H9 (cell line): ENCODE measurements at regions not wholly inside any gene's neighbourhood (a gene's known extent, or its start where the extent isn't known, plus 50 kb on each side); places are given as distances from the start of the nearest gene placed in this dataset.

ENCODE experiments used
- DNase-seq: peaks from one replicate; pipeline ENCODE4 v3.0.0-alpha.2; 2017
- H2AFZ ChIP-seq: one replicate; pipeline ENCODE4 v1.6.1; 2013; ENCODE audit warnings: mild to moderate bottlenecking, low read length, control low read depth, moderate library complexity
- H2AK5ac ChIP-seq: 2 replicates; pipeline ENCODE4 v1.6.1; 2013; ENCODE audit warnings: low read length, control low read depth, mixed read lengths; ENCODE audit not compliant: insufficient read length
- H2BK120ac ChIP-seq: one replicate; pipeline ENCODE4 v1.6.1; 2013; ENCODE audit warnings: low read depth, mild to moderate bottlenecking, low read length, control low read depth, inconsistent platforms; ENCODE audit not compliant: poor library complexity, severe bottlenecking
- H2BK12ac ChIP-seq: 2 replicates; pipeline ENCODE4 v1.6.1; 2013; ENCODE audit warnings: low read length, control low read depth, mixed read lengths, low read depth; ENCODE audit not compliant: insufficient read length
- H2BK15ac ChIP-seq: 2 replicates; pipeline ENCODE4 v1.6.1; 2013; ENCODE audit warnings: low read depth, low read length, control low read depth
- H2BK20ac ChIP-seq: one replicate; pipeline ENCODE4 v1.6.1; 2013; ENCODE audit warnings: low read depth, mild to moderate bottlenecking, low read length, control low read depth, inconsistent platforms; ENCODE audit not compliant: poor library complexity, severe bottlenecking
- H2BK5ac ChIP-seq: 2 replicates; pipeline ENCODE4 v1.6.1; 2013; ENCODE audit warnings: low read length, control low read depth, mixed read lengths; ENCODE audit not compliant: insufficient read length
- H3K14ac ChIP-seq: 2 replicates; pipeline ENCODE4 v1.6.1; 2013; ENCODE audit warnings: low read length, control low read depth; ENCODE audit not compliant: insufficient read depth
- H3K18ac ChIP-seq: 2 replicates; pipeline ENCODE4 v1.6.1; 2013; ENCODE audit warnings: low read depth, mild to moderate bottlenecking, mixed read lengths, low read length, control low read depth; ENCODE audit not compliant: insufficient read length
- H3K23ac ChIP-seq: 2 replicates; pipeline ENCODE4 v1.6.1; 2013; ENCODE audit warnings: low read length, control low read depth, mixed read lengths, low read depth; ENCODE audit not compliant: insufficient read length
- H3K23me2 ChIP-seq: 2 replicates; pipeline ENCODE4 v1.6.1; 2013; ENCODE audit warnings: low read depth, mild to moderate bottlenecking, mixed read lengths, low read length, control low read depth; ENCODE audit not compliant: insufficient read length, poor library complexity, severe bottlenecking
- H3K27ac ChIP-seq: 2 replicates; pipeline ENCODE4 v1.5.1; 2013; ENCODE audit warnings: low read length, control low read depth, mixed read lengths, low read depth; ENCODE audit not compliant: insufficient read length
- H3K27me3 ChIP-seq: 2 replicates; pipeline ENCODE4 v1.6.1; 2013; ENCODE audit warnings: low read length, control low read depth, inconsistent platforms; ENCODE audit not compliant: insufficient read depth
- H3K4ac ChIP-seq: 2 replicates; pipeline ENCODE4 v1.6.1; 2013; ENCODE audit warnings: low read depth, mild to moderate bottlenecking, control low read depth, inconsistent platforms, low read length, moderate library complexity
- H3K4me1 ChIP-seq: 2 replicates; pipeline ENCODE4 v1.6.1; 2013; ENCODE audit warnings: low read length, control low read depth, inconsistent platforms; ENCODE audit not compliant: insufficient read depth
- H3K4me2 ChIP-seq: 2 replicates; pipeline ENCODE4 v1.6.1; 2013; ENCODE audit warnings: low read length, control low read depth, mixed read lengths; ENCODE audit not compliant: insufficient read length, insufficient read depth
- H3K56ac ChIP-seq: 2 replicates; pipeline ENCODE4 v1.6.1; 2013; ENCODE audit warnings: low read depth, mild to moderate bottlenecking, mixed read lengths, low read length, control low read depth; ENCODE audit not compliant: insufficient read length
- H3K79me1 ChIP-seq: 2 replicates; pipeline ENCODE4 v1.6.1; 2013; ENCODE audit warnings: low read depth, mild to moderate bottlenecking, moderate library complexity, low read length, control low read depth, inconsistent platforms; ENCODE audit not compliant: insufficient read depth, poor library complexity, severe bottlenecking
- H3K79me2 ChIP-seq: 2 replicates; pipeline ENCODE4 v1.6.1; 2013; ENCODE audit warnings: low read length, control low read depth, inconsistent platforms; ENCODE audit not compliant: insufficient read depth
- H3K9ac ChIP-seq: 2 replicates; pipeline ENCODE4 v1.6.1; 2013; ENCODE audit warnings: low read length, control low read depth, mixed read lengths; ENCODE audit not compliant: insufficient read length; ENCODE audit errors: extremely low read depth
- H3K9me3 ChIP-seq: one replicate; pipeline ENCODE4 v1.6.1; 2013; ENCODE audit warnings: low read depth, low read length, inconsistent platforms; ENCODE audit not compliant: control insufficient read depth
- H3T11ph ChIP-seq: one replicate; pipeline ENCODE4 v1.6.1; 2013; ENCODE audit warnings: mild to moderate bottlenecking, low read length, control low read depth, inconsistent platforms
- H4K20me1 ChIP-seq: one replicate; pipeline ENCODE4 v1.6.1; 2013; ENCODE audit not compliant: control insufficient read depth, insufficient read length, insufficient read depth
- H4K5ac ChIP-seq: 2 replicates; pipeline ENCODE4 v1.6.1; 2013; ENCODE audit warnings: low read depth, mild to moderate bottlenecking, mixed read lengths, low read length, control low read depth; ENCODE audit not compliant: insufficient read length
- H4K8ac ChIP-seq: replicated peaks from 2 replicates; pipeline ENCODE4 v1.6.1; 2013; ENCODE audit warnings: low read length, control low read depth, mixed read lengths, low read depth; ENCODE audit not compliant: insufficient read length
- H4K91ac ChIP-seq: 2 replicates; pipeline ENCODE4 v1.6.1; 2013; ENCODE audit warnings: low read depth, mild to moderate bottlenecking, moderate library complexity, mixed read lengths, low read length, control low read depth; ENCODE audit not compliant: insufficient read length
- H3K27ac Mint-ChIP-seq, 3 experiments: 2 replicates in 2 of 3; 3 replicates in 1 of 3; pipeline ENCODE4 v1.8.0; 2020 to 2021; ENCODE audit warnings: mixed read lengths in 3 of 3, mild to moderate bottlenecking in 1 of 3, moderate library complexity in 1 of 3
- H3K27me3 Mint-ChIP-seq: 2 replicates; pipeline ENCODE4 v1.8.0; 2021; ENCODE audit warnings: low read depth, mild to moderate bottlenecking, moderate library complexity, mixed read lengths
- H3K36me3 Mint-ChIP-seq, 3 experiments: 2 replicates in 2 of 3; 3 replicates in 1 of 3; pipeline ENCODE4 v1.8.0; 2020 to 2021; ENCODE audit warnings: low read depth in 3 of 3, mixed read lengths in 3 of 3; ENCODE audit not compliant: insufficient read depth in 1 of 3
- H3K4me1 Mint-ChIP-seq, 2 experiments: 2 replicates each; pipeline ENCODE4 v1.8.0; 2020; ENCODE audit warnings: mixed read lengths in 2 of 2
- H3K4me3 Mint-ChIP-seq, 2 experiments: 2 replicates in 1 of 2; 3 replicates in 1 of 2; pipeline ENCODE4 v1.8.0; 2020 to 2021; ENCODE audit warnings: mild to moderate bottlenecking in 2 of 2, mixed read lengths in 2 of 2, moderate library complexity in 1 of 2
- H3K9me3 Mint-ChIP-seq, 2 experiments: 2 replicates in 1 of 2; 3 replicates in 1 of 2; pipeline ENCODE4 v1.8.0; 2020; ENCODE audit warnings: mild to moderate bottlenecking in 2 of 2, mixed read lengths in 2 of 2, moderate library complexity in 1 of 2
- WGBS: extraction: QIAGEN DNeasy Blood & Tissue Kit; methylation state at CpG from one replicate; pipeline ENCODE4 v1.1.7; 2013; ENCODE audit warnings: missing lambda C conversion rate, low lambda C conversion rate, mixed read lengths; ENCODE audit not compliant: insufficient read length; ENCODE audit errors: extremely low coverage; 5-methylcytosine and 5-hydroxymethylcytosine counted together
- TF ChIP-seq, protein P1 (sequence below): fragments of 200-600 bp; sonication (generic); conservative IDR thresholded peaks from 3 replicates; pipeline ENCODE4 v1.8.0; 2021; ENCODE audit warnings: antibody characterized with exemption, mild to moderate bottlenecking

DNA sequence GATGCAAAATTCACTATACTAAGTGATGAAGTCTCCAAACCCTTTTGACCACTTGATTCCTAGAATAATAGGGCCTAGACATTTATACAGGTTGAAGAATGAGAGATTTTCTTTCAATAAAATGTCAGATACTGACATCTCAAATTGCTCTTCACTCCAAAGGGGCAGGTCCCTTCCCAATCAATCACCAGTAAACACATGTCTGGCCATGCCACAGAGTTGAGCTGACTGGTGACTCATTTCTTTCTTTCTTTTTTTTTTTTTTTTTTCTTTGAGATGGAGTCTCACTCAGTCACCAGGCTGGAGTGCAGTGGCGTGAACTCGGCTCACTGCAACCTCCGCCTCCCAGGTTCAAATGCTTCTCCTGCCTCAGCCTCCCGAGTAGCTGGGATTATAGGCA, 388.6 kb upstream of the BTBD3 start:
- Mint-ChIP-seq H3K9me3 (peaks cover 23 to 34% of the 10 kb centered on the region in 2 experiments), H3K27me3 (no peaks in the 10 kb centered on the region; the same call in 1 of the 2 replicates), H3K4me3 (no peak overlapping the region), H3K36me3 (peaks cover 20 to 58% (median 36%) of the 10 kb centered on the region in 3 experiments), H3K4me1 (no peaks in the 10 kb centered on the region), H3K27ac (no peak overlapping the region)
- DNase-seq, result no peak
- no CpG with 5 or more reads among the region's 4 CpGs for WGBS
- no peaks in the 10 kb centered on the region for H3K4me1 ChIP-seq
- H3K18ac ChIP-seq, result no peak overlapping the region
- no peaks in the 10 kb centered on the region for H4K20me1 ChIP-seq
- no peak overlapping the region for H3K4me2 ChIP-seq
- H3K79me1 ChIP-seq, result no peaks in the 10 kb centered on the region
- H3K27me3 ChIP-seq, result no peaks in the 10 kb centered on the region
- TF ChIP-seq, protein P1, sequence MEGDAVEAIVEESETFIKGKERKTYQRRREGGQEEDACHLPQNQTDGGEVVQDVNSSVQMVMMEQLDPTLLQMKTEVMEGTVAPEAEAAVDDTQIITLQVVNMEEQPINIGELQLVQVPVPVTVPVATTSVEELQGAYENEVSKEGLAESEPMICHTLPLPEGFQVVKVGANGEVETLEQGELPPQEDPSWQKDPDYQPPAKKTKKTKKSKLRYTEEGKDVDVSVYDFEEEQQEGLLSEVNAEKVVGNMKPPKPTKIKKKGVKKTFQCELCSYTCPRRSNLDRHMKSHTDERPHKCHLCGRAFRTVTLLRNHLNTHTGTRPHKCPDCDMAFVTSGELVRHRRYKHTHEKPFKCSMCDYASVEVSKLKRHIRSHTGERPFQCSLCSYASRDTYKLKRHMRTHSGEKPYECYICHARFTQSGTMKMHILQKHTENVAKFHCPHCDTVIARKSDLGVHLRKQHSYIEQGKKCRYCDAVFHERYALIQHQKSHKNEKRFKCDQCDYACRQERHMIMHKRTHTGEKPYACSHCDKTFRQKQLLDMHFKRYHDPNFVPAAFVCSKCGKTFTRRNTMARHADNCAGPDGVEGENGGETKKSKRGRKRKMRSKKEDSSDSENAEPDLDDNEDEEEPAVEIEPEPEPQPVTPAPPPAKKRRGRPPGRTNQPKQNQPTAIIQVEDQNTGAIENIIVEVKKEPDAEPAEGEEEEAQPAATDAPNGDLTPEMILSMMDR, result no peak
- no peak overlapping the region for H2BK12ac ChIP-seq
- H4K91ac ChIP-seq, result no peak overlapping the region
- H3K14ac ChIP-seq, result no peak overlapping the region
- H2BK5ac ChIP-seq, result no peak overlapping the region
- H3K56ac ChIP-seq, result no peak overlapping the region
- H3T11ph ChIP-seq, result no peak overlapping the region
- no peak overlapping the region for H2AK5ac ChIP-seq
- no peak overlapping the region for H2BK120ac ChIP-seq
- no peak overlapping the region for H2AFZ ChIP-seq
- H3K9me3 ChIP-seq, result no peaks in the 10 kb centered on the region
- no peaks in the 10 kb centered on the region for H3K23me2 ChIP-seq
- no peak overlapping the region for H2BK20ac ChIP-seq
- no peak overlapping the region for H2BK15ac ChIP-seq
- H3K4ac ChIP-seq, result no peak overlapping the region
- no peak overlapping the region for H3K27ac ChIP-seq
- no peak overlapping the region for H4K5ac ChIP-seq
- no peak overlapping the region for H3K23ac ChIP-seq
- H3K79me2 ChIP-seq, result no peaks in the 10 kb centered on the region
- no peak overlapping the region for H3K9ac ChIP-seq
- H4K8ac ChIP-seq, result no peak overlapping the region
